Ishikawa (cell line): ENCODE measurements at regions not wholly inside any gene's neighbourhood (a gene's known extent, or its start where the extent isn't known, plus 50 kb on each side); places are given as distances from the start of the nearest gene placed in this dataset.

Experiments
- NFIC ChIP-seq: IDR thresholded peaks from 2 replicates; pipeline ENCODE4 v1.6.1; 2012
- TAF1 ChIP-seq: IDR thresholded peaks from 2 replicates; pipeline ENCODE4 v1.6.1; 2012; ENCODE audit warnings: low read depth, mild to moderate bottlenecking
- TEAD4 ChIP-seq: IDR thresholded peaks from 2 replicates; pipeline ENCODE4 v1.6.1; 2012
- YY1 ChIP-seq: IDR thresholded peaks from 2 replicates; pipeline ENCODE4 v1.6.1; 2012; ENCODE audit warnings: low read depth
- ZBTB7A ChIP-seq: IDR thresholded peaks from 2 replicates; pipeline ENCODE4 v1.6.1; 2012; ENCODE audit warnings: low read depth
- TF ChIP-seq, protein P1 (sequence below): IDR thresholded peaks from 2 replicates; pipeline ENCODE4 v1.6.1; 2012
- TF ChIP-seq, protein P2 (sequence below): IDR thresholded peaks from 2 replicates; pipeline ENCODE4 v1.6.1; 2012; ENCODE audit warnings: low read depth, mild to moderate bottlenecking

DNA sequence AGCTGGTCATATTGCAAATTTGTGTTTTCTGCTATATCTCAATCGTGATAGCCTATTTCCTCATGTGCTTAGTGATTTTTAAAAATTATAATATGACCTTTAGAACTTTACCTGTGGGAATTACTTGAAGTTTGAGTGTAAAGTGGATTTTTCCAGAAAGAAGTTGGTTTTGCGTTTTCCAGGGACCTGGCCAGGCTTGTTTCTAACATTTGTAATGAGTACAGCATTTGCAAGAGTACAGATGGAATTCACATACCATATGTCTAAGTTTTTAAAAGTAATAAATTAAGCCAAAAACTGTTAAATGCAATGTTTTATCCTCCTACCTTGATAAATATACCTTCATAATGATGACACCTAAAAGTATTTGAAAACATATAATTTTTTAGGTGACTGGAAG is 443.2 kb downstream of the REEP3 start:
- TF ChIP-seq, protein P1, sequence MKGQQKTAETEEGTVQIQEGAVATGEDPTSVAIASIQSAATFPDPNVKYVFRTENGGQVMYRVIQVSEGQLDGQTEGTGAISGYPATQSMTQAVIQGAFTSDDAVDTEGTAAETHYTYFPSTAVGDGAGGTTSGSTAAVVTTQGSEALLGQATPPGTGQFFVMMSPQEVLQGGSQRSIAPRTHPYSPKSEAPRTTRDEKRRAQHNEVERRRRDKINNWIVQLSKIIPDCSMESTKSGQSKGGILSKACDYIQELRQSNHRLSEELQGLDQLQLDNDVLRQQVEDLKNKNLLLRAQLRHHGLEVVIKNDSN: no peak
- TF ChIP-seq, protein P2, sequence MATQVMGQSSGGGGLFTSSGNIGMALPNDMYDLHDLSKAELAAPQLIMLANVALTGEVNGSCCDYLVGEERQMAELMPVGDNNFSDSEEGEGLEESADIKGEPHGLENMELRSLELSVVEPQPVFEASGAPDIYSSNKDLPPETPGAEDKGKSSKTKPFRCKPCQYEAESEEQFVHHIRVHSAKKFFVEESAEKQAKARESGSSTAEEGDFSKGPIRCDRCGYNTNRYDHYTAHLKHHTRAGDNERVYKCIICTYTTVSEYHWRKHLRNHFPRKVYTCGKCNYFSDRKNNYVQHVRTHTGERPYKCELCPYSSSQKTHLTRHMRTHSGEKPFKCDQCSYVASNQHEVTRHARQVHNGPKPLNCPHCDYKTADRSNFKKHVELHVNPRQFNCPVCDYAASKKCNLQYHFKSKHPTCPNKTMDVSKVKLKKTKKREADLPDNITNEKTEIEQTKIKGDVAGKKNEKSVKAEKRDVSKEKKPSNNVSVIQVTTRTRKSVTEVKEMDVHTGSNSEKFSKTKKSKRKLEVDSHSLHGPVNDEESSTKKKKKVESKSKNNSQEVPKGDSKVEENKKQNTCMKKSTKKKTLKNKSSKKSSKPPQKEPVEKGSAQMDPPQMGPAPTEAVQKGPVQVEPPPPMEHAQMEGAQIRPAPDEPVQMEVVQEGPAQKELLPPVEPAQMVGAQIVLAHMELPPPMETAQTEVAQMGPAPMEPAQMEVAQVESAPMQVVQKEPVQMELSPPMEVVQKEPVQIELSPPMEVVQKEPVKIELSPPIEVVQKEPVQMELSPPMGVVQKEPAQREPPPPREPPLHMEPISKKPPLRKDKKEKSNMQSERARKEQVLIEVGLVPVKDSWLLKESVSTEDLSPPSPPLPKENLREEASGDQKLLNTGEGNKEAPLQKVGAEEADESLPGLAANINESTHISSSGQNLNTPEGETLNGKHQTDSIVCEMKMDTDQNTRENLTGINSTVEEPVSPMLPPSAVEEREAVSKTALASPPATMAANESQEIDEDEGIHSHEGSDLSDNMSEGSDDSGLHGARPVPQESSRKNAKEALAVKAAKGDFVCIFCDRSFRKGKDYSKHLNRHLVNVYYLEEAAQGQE: no peak
- TF ChIP-seq YY1: no peak
- TF ChIP-seq NFIC: no peak
- TF ChIP-seq ZBTB7A: no peak
- no peak for TF ChIP-seq TEAD4
- no peak for TF ChIP-seq TAF1
